ENCODE measurements at regions not wholly inside any gene's neighbourhood (a gene's known extent, or its start where the extent isn't known, plus 50 kb on each side); places are given as distances from the start of the nearest gene placed in this dataset.

- FAIRE-seq, result no peak
These were observed 608.6 kb downstream of the SLCO4C1 start for GRCh38 chr5:101687349-101687985.

GRCh38 chr5:101686536-101687157 is 609.4 kb downstream of the SLCO4C1 start:
- no peaks in the 10 kb centered on the region for H3K27me3 ChIP-seq (ENCODE audit: control insufficient read depth, insufficient read depth, low read length)
- no peak for TF ChIP-seq CTCF (IDR thresholded peaks at IDR 0.05; ENCODE audit: borderline replicate concordance, extremely low read depth, insufficient read depth)
- H3K27ac ChIP-seq (ENCODE audit: low read depth in 2 of 2, low read length in 2 of 2), result no peak overlapping the region
- FAIRE-seq, result no peak
- no peak overlapping the region for H3K9ac ChIP-seq (ENCODE audit: low read length in 3 of 3)
- H3K9me3 ChIP-seq (ENCODE audit: control insufficient read depth in 2 of 3, insufficient read depth in 1 of 3, low read length in 3 of 3), result no peaks in the 10 kb centered on the region
- intact Hi-C loops (cut with DNase I), result no loop called here
- H3K4me1 ChIP-seq (ENCODE audit: control insufficient read depth in 2 of 3, insufficient read depth in 2 of 3, low read depth in 1 of 3, low read length in 3 of 3), result no peaks in the 10 kb centered on the region
- no peak overlapping the region for H3K4me3 ChIP-seq (ENCODE audit: low read length in 3 of 3)
- no peak for DNase-seq
- H3K36me3 ChIP-seq (ENCODE audit: control insufficient read depth in 2 of 3, insufficient read depth in 3 of 3, low read length in 3 of 3), result no peaks in the 10 kb centered on the region

More at GRCh38 chr5:101687349-101687985, 608.6 kb downstream of the SLCO4C1 start:
- no peak for TF ChIP-seq CTCF (IDR thresholded peaks at IDR 0.05; ENCODE audit: borderline replicate concordance, extremely low read depth, insufficient read depth)
- Histone ChIP-seq H3K4me1 (ENCODE audit: control insufficient read depth in 2 of 3, insufficient read depth in 2 of 3, low read depth in 1 of 3, low read length in 3 of 3) (no peaks in the 10 kb centered on the region), H3K27ac (ENCODE audit: low read depth in 2 of 2, low read length in 2 of 2) (no peak overlapping the region), H3K9me3 (ENCODE audit: control insufficient read depth in 2 of 3, insufficient read depth in 1 of 3, low read length in 3 of 3) (no peaks in the 10 kb centered on the region), H3K36me3 (ENCODE audit: control insufficient read depth in 2 of 3, insufficient read depth in 3 of 3, low read length in 3 of 3) (no peaks in the 10 kb centered on the region), H3K27me3 (ENCODE audit: control insufficient read depth, insufficient read depth, low read length) (no peaks in the 10 kb centered on the region), H3K9ac (ENCODE audit: low read length in 3 of 3) (no peak overlapping the region), H3K4me3 (ENCODE audit: low read length in 3 of 3) (no peak overlapping the region)
- intact Hi-C loops (cut with DNase I), result no loop called here
- DNase-seq, result no peak

GRCh38 chr5:101679816-101680215 is 616.3 kb downstream of the SLCO4C1 start:
- no peaks in the 10 kb centered on the region for H3K36me3 ChIP-seq (ENCODE audit: control insufficient read depth in 2 of 3, insufficient read depth in 3 of 3, low read length in 3 of 3)
- no peaks in the 10 kb centered on the region for H3K27me3 ChIP-seq (ENCODE audit: control insufficient read depth, insufficient read depth, low read length)
- DNase-seq, result no peak
- intact Hi-C loops (cut with DNase I), result no loop called here
- peaks cover 0 to 2% (median 0%) of the 10 kb centered on the region in 3 donors for H3K4me1 ChIP-seq (ENCODE audit: control insufficient read depth in 2 of 3, insufficient read depth in 2 of 3, low read depth in 1 of 3, low read length in 3 of 3)
- no peak for FAIRE-seq
- H3K27ac ChIP-seq (ENCODE audit: low read depth in 2 of 2, low read length in 2 of 2), result no peak overlapping the region
- no peak overlapping the region for H3K9ac ChIP-seq (ENCODE audit: low read length in 3 of 3)
- H3K9me3 ChIP-seq (ENCODE audit: control insufficient read depth in 2 of 3, insufficient read depth in 1 of 3, low read length in 3 of 3), result no peaks in the 10 kb centered on the region
- H3K4me3 ChIP-seq (ENCODE audit: low read length in 3 of 3), result no peak overlapping the region
- TF ChIP-seq CTCF (IDR thresholded peaks at IDR 0.05; ENCODE audit: borderline replicate concordance, extremely low read depth, insufficient read depth), result no peak
